WTC11 (cell line): ENCODE measurements at regions not wholly inside any gene's neighbourhood (a gene's known extent, or its start where the extent isn't known, plus 50 kb on each side); places are given as distances from the start of the nearest gene placed in this dataset.

ENCODE experiments used
- ATAC-seq: fragments of 200-7000 bp; cut with Tn5 transposase; 2 replicates; pipeline ENCODE4 v1.10.0; 2021; ENCODE audit warnings: mild to moderate bottlenecking, moderate library complexity
- CTCF ChIA-PET: fragments of 300-600 bp; sonication (Branson Sonifier 250); formaldehyde crosslinking; loops from one replicate; lab custom pipeline; 2021; ENCODE audit warnings: antibody characterized with exemption; lab: Charles Lee
- POLR2A ChIA-PET: fragments of 350-600 bp; sonication (Branson Sonifier 250); formaldehyde crosslinking; loops from one replicate; lab custom pipeline; 2021; ENCODE audit warnings: antibody characterized with exemption; lab: Charles Lee
- DNase-seq: peaks from one replicate; pipeline ENCODE4 v3.0.0; 2021; ENCODE audit warnings: low spot score
- H3K27ac Mint-ChIP-seq: 2 replicates; pipeline ENCODE4 v1.8.0; 2021; ENCODE audit warnings: mixed read lengths
- H3K27me3 Mint-ChIP-seq: 2 replicates; pipeline ENCODE4 v1.8.0; 2021; ENCODE audit warnings: low read depth, mild to moderate bottlenecking, moderate library complexity, mixed read lengths
- H3K36me3 Mint-ChIP-seq: 2 replicates; pipeline ENCODE4 v1.8.0; 2021; ENCODE audit warnings: mixed read lengths
- H3K4me1 Mint-ChIP-seq: 2 replicates; pipeline ENCODE4 v1.8.0; 2022; ENCODE audit warnings: mixed read lengths
- H3K4me3 Mint-ChIP-seq: 2 replicates; pipeline ENCODE4 v1.8.0; 2021; ENCODE audit warnings: mild to moderate bottlenecking, moderate library complexity, mixed read lengths
- H3K9me3 Mint-ChIP-seq: 2 replicates; pipeline ENCODE4 v1.8.0; 2021; ENCODE audit warnings: mixed read lengths
- ATF1 ChIP-seq: sonication (generic); formaldehyde crosslinking; IDR thresholded peaks from 2 replicates; pipeline ENCODE4 v1.8.1; 2023; ENCODE audit warnings: mild to moderate bottlenecking, moderate library complexity, missing genetic modification reagents
- RORB ChIP-seq: fragments of 250-450 bp; sonication (Bioruptor Pico); IDR thresholded peaks from 2 replicates; pipeline ENCODE4 v1.9.0; 2021; ENCODE audit warnings: mild to moderate bottlenecking
- SMAD3 ChIP-seq: sonication (generic); formaldehyde crosslinking; IDR thresholded peaks from 2 replicates; pipeline ENCODE4 v1.8.0; 2022; ENCODE audit warnings: missing genetic modification reagents, mild to moderate bottlenecking, borderline replicate concordance
- TCF7 ChIP-seq: sonication (generic); formaldehyde crosslinking; IDR thresholded peaks from 2 replicates; pipeline ENCODE4 v1.8.0; 2022; ENCODE audit warnings: mild to moderate bottlenecking, low read depth, missing genetic modification reagents, moderate library complexity
- ZBTB21 ChIP-seq: sonication (generic); formaldehyde crosslinking; IDR thresholded peaks from 2 replicates; pipeline ENCODE4 v1.8.1; 2023; ENCODE audit warnings: mild to moderate bottlenecking, missing genetic modification reagents, borderline replicate concordance
- ZNF232 ChIP-seq: sonication (generic); formaldehyde crosslinking; IDR thresholded peaks from 2 replicates; pipeline ENCODE4 v1.8.0; 2022; ENCODE audit warnings: mild to moderate bottlenecking, missing genetic modification reagents
- TF ChIP-seq, protein P1 (sequence below): sonication (generic); formaldehyde crosslinking; IDR thresholded peaks from 2 replicates; pipeline ENCODE4 v1.8.1; 2022; ENCODE audit warnings: low read depth, missing genetic modification reagents, borderline replicate concordance
- TF ChIP-seq, protein P2 (sequence below): sonication (generic); formaldehyde crosslinking; IDR thresholded peaks from 2 replicates; pipeline ENCODE4 v1.8.0; 2022; ENCODE audit warnings: mild to moderate bottlenecking, missing genetic modification reagents
- TF ChIP-seq, protein P3 (sequence below): sonication (generic); formaldehyde crosslinking; IDR thresholded peaks from 2 replicates; pipeline ENCODE4 v1.8.1; 2022; ENCODE audit warnings: missing genetic modification reagents, borderline replicate concordance
- TF ChIP-seq, protein P4 (sequence below): sonication (generic); formaldehyde crosslinking; IDR thresholded peaks from 2 replicates; pipeline ENCODE4 v1.8.0; 2023; ENCODE audit warnings: missing genetic modification reagents, mild to moderate bottlenecking, borderline replicate concordance
- TF ChIP-seq, protein P5 (sequence below): sonication (generic); formaldehyde crosslinking; IDR thresholded peaks from 2 replicates; pipeline ENCODE4 v1.8.0; 2023; ENCODE audit warnings: missing genetic modification reagents
- TF ChIP-seq, protein P6 (sequence below): fragments of 250-450 bp; sonication (Bioruptor Pico); IDR thresholded peaks from 2 replicates; pipeline ENCODE4 v1.9.0; 2021; ENCODE audit warnings: mild to moderate bottlenecking, borderline replicate concordance
- TF ChIP-seq, protein P7 (sequence below): sonication (generic); formaldehyde crosslinking; IDR thresholded peaks from 2 replicates; pipeline ENCODE4 v1.8.1; 2022; ENCODE audit warnings: low read depth, mild to moderate bottlenecking, moderate library complexity, missing genetic modification reagents, borderline replicate concordance

DNA sequence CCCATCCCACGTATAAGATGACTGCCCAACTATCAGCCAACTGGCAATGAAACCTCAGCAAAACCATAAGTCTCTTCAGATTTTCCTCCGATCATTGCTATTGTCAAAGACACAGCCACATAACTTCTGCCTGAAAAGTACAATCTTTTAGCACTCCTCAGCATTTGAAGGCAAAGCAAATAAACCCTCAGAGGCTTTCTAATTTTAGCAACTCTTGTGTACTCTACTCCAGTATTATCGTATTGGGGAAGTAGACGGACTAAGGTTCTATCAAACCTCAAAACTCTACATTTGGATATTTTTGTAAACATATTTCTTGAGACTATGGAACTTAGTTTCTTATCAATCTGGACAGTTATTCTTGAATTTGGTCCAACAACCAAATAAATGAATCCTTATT is 1206.2 kb upstream of the NCAM2 start (continued):
- TF ChIP-seq, protein P1, sequence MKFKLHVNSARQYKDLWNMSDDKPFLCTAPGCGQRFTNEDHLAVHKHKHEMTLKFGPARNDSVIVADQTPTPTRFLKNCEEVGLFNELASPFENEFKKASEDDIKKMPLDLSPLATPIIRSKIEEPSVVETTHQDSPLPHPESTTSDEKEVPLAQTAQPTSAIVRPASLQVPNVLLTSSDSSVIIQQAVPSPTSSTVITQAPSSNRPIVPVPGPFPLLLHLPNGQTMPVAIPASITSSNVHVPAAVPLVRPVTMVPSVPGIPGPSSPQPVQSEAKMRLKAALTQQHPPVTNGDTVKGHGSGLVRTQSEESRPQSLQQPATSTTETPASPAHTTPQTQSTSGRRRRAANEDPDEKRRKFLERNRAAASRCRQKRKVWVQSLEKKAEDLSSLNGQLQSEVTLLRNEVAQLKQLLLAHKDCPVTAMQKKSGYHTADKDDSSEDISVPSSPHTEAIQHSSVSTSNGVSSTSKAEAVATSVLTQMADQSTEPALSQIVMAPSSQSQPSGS (CRISPR knock-in tag), result no peak
- TF ChIP-seq, protein P2, sequence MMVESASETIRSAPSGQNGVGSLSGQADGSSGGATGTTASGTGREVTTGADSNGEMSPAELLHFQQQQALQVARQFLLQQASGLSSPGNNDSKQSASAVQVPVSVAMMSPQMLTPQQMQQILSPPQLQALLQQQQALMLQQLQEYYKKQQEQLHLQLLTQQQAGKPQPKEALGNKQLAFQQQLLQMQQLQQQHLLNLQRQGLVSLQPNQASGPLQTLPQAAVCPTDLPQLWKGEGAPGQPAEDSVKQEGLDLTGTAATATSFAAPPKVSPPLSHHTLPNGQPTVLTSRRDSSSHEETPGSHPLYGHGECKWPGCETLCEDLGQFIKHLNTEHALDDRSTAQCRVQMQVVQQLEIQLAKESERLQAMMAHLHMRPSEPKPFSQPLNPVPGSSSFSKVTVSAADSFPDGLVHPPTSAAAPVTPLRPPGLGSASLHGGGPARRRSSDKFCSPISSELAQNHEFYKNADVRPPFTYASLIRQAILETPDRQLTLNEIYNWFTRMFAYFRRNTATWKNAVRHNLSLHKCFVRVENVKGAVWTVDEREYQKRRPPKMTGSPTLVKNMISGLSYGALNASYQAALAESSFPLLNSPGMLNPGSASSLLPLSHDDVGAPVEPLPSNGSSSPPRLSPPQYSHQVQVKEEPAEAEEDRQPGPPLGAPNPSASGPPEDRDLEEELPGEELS (CRISPR knock-in tag), result no peak
- TF ChIP-seq, protein P3, sequence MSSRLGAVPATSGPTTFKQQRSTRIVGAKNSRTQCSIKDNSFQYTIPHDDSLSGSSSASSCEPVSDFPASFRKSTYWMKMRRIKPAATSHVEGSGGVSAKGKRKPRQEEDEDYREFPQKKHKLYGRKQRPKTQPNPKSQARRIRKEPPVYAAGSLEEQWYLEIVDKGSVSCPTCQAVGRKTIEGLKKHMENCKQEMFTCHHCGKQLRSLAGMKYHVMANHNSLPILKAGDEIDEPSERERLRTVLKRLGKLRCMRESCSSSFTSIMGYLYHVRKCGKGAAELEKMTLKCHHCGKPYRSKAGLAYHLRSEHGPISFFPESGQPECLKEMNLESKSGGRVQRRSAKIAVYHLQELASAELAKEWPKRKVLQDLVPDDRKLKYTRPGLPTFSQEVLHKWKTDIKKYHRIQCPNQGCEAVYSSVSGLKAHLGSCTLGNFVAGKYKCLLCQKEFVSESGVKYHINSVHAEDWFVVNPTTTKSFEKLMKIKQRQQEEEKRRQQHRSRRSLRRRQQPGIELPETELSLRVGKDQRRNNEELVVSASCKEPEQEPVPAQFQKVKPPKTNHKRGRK (CRISPR knock-in tag), result no peak
- TF ChIP-seq TCF7 (CRISPR knock-in tag), result no peak

DNA sequence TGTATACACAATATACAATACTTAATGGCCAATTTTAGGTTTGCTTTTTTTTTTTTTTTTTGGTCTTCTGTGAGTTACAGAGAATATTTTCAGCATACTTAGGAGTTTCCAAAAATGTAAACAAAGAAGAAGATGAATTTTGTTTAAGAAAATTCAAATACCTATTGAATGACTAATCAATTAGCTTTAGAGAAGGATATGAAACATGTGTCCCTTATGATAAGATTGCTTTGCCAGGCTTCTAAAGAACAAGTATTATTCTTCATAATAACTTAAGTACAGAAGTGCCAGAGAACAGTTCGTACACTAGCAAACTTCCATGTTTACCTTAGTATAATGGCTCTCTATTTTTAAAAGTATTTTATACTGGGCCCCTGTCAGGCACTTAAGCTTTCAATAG is 1191.0 kb upstream of the NCAM2 start:
- H3K36me3 Mint-ChIP-seq, result no peaks in the 10 kb centered on the region
- POLR2A ChIA-PET, result no interaction called here
- no peak overlapping the region for H3K27ac Mint-ChIP-seq
- CTCF ChIA-PET, result no interaction called here
- DNase-seq (no peak), ATAC-seq (no peak)
- H3K27me3 Mint-ChIP-seq, result no peaks in the 10 kb centered on the region
- H3K9me3 Mint-ChIP-seq, result no peaks in the 10 kb centered on the region
- H3K4me1 Mint-ChIP-seq, result peaks cover 3% of the 10 kb centered on the region; the same call in 1 of the 2 replicates
- H3K4me3 Mint-ChIP-seq, result no peak overlapping the region
- TF ChIP-seq ZNF232 (CRISPR knock-in tag) (no peak), ATF1 (CRISPR knock-in tag) (no peak), ZBTB21 (CRISPR knock-in tag) (no peak), SMAD3 (CRISPR knock-in tag) (no peak), RORB (CRISPR knock-in tag) (no peak)
- TF ChIP-seq, protein P4, sequence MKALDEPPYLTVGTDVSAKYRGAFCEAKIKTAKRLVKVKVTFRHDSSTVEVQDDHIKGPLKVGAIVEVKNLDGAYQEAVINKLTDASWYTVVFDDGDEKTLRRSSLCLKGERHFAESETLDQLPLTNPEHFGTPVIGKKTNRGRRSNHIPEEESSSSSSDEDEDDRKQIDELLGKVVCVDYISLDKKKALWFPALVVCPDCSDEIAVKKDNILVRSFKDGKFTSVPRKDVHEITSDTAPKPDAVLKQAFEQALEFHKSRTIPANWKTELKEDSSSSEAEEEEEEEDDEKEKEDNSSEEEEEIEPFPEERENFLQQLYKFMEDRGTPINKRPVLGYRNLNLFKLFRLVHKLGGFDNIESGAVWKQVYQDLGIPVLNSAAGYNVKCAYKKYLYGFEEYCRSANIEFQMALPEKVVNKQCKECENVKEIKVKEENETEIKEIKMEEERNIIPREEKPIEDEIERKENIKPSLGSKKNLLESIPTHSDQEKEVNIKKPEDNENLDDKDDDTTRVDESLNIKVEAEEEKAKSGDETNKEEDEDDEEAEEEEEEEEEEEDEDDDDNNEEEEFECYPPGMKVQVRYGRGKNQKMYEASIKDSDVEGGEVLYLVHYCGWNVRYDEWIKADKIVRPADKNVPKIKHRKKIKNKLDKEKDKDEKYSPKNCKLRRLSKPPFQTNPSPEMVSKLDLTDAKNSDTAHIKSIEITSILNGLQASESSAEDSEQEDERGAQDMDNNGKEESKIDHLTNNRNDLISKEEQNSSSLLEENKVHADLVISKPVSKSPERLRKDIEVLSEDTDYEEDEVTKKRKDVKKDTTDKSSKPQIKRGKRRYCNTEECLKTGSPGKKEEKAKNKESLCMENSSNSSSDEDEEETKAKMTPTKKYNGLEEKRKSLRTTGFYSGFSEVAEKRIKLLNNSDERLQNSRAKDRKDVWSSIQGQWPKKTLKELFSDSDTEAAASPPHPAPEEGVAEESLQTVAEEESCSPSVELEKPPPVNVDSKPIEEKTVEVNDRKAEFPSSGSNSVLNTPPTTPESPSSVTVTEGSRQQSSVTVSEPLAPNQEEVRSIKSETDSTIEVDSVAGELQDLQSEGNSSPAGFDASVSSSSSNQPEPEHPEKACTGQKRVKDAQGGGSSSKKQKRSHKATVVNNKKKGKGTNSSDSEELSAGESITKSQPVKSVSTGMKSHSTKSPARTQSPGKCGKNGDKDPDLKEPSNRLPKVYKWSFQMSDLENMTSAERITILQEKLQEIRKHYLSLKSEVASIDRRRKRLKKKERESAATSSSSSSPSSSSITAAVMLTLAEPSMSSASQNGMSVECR, result no peak
- TF ChIP-seq, protein P5, sequence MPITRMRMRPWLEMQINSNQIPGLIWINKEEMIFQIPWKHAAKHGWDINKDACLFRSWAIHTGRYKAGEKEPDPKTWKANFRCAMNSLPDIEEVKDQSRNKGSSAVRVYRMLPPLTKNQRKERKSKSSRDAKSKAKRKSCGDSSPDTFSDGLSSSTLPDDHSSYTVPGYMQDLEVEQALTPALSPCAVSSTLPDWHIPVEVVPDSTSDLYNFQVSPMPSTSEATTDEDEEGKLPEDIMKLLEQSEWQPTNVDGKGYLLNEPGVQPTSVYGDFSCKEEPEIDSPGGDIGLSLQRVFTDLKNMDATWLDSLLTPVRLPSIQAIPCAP (CRISPR knock-in tag), result no peak
- TF ChIP-seq, protein P3 (CRISPR knock-in tag), result no peak
- TF ChIP-seq, protein P1 (CRISPR knock-in tag), result no peak
- TF ChIP-seq, protein P6, sequence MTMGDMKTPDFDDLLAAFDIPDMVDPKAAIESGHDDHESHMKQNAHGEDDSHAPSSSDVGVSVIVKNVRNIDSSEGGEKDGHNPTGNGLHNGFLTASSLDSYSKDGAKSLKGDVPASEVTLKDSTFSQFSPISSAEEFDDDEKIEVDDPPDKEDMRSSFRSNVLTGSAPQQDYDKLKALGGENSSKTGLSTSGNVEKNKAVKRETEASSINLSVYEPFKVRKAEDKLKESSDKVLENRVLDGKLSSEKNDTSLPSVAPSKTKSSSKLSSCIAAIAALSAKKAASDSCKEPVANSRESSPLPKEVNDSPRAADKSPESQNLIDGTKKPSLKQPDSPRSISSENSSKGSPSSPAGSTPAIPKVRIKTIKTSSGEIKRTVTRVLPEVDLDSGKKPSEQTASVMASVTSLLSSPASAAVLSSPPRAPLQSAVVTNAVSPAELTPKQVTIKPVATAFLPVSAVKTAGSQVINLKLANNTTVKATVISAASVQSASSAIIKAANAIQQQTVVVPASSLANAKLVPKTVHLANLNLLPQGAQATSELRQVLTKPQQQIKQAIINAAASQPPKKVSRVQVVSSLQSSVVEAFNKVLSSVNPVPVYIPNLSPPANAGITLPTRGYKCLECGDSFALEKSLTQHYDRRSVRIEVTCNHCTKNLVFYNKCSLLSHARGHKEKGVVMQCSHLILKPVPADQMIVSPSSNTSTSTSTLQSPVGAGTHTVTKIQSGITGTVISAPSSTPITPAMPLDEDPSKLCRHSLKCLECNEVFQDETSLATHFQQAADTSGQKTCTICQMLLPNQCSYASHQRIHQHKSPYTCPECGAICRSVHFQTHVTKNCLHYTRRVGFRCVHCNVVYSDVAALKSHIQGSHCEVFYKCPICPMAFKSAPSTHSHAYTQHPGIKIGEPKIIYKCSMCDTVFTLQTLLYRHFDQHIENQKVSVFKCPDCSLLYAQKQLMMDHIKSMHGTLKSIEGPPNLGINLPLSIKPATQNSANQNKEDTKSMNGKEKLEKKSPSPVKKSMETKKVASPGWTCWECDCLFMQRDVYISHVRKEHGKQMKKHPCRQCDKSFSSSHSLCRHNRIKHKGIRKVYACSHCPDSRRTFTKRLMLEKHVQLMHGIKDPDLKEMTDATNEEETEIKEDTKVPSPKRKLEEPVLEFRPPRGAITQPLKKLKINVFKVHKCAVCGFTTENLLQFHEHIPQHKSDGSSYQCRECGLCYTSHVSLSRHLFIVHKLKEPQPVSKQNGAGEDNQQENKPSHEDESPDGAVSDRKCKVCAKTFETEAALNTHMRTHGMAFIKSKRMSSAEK (CRISPR knock-in tag), result no peak
- TF ChIP-seq, protein P7, sequence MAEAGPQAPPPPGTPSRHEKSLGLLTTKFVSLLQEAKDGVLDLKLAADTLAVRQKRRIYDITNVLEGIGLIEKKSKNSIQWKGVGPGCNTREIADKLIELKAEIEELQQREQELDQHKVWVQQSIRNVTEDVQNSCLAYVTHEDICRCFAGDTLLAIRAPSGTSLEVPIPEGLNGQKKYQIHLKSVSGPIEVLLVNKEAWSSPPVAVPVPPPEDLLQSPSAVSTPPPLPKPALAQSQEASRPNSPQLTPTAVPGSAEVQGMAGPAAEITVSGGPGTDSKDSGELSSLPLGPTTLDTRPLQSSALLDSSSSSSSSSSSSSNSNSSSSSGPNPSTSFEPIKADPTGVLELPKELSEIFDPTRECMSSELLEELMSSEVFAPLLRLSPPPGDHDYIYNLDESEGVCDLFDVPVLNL (CRISPR knock-in tag), result no peak
